Trophoblast cell (in vitro differentiated cells and primary cell): ENCODE measurements at regions not wholly inside any gene's neighbourhood (a gene's known extent, or its start where the extent isn't known, plus 50 kb on each side); places are given as distances from the start of the nearest gene placed in this dataset.

Experiments used
- DNase-seq, 2 donors: peaks; one replicate each; pipeline ENCODE4 v3.0.0-alpha.2; 2016
- H2AFZ ChIP-seq: 2 replicates; pipeline ENCODE4 v1.6.1; 2013; ENCODE audit warnings: low read length, moderate library complexity, mild to moderate bottlenecking; ENCODE audit not compliant: insufficient read depth, poor library complexity
- H2AK5ac ChIP-seq: 2 replicates; pipeline ENCODE4 v1.6.1; 2013; ENCODE audit warnings: mild to moderate bottlenecking, low read length
- H2BK120ac ChIP-seq: 2 replicates; pipeline ENCODE4 v1.6.1; 2013; ENCODE audit warnings: low read length, mild to moderate bottlenecking, moderate library complexity; ENCODE audit not compliant: insufficient read depth, poor library complexity
- H2BK12ac ChIP-seq: 2 replicates; pipeline ENCODE4 v1.6.1; 2013; ENCODE audit warnings: mild to moderate bottlenecking, low read length, moderate library complexity
- H2BK5ac ChIP-seq: 2 replicates; pipeline ENCODE4 v1.6.1; 2013; ENCODE audit warnings: low read length, low read depth, moderate library complexity, mild to moderate bottlenecking; ENCODE audit not compliant: poor library complexity
- H3K14ac ChIP-seq: 2 replicates; pipeline ENCODE4 v1.6.1; 2013; ENCODE audit warnings: mild to moderate bottlenecking, low read length
- H3K18ac ChIP-seq: 2 replicates; pipeline ENCODE4 v1.6.1; 2013; ENCODE audit warnings: mild to moderate bottlenecking, low read length
- H3K23ac ChIP-seq: 2 replicates; pipeline ENCODE4 v1.6.1; 2013; ENCODE audit warnings: low read length
- H3K27ac ChIP-seq: 2 replicates; pipeline ENCODE4 v1.5.1; 2013; ENCODE audit warnings: low read depth, mild to moderate bottlenecking, inconsistent platforms, low read length, moderate library complexity
- H3K27me3 ChIP-seq: 2 replicates; pipeline ENCODE4 v1.6.1; 2013; ENCODE audit warnings: inconsistent platforms, mild to moderate bottlenecking, low read length, moderate library complexity; ENCODE audit not compliant: insufficient read depth
- H3K36me3 ChIP-seq, 2 experiments: 1 replicate in 1 of 2; 2 replicates in 1 of 2; pipeline ENCODE4 v1.6.1; 2013; ENCODE audit warnings: low read length in 2 of 2, mild to moderate bottlenecking in 2 of 2, moderate library complexity in 1 of 2; ENCODE audit not compliant: insufficient read depth in 2 of 2, control insufficient read depth in 1 of 2
- H3K4ac ChIP-seq: 2 replicates; pipeline ENCODE4 v1.6.1; 2013; ENCODE audit warnings: low read depth, mild to moderate bottlenecking, low read length, moderate library complexity
- H3K4me1 ChIP-seq, 2 experiments: 1 replicate in 1 of 2; 2 replicates in 1 of 2; pipeline ENCODE4 v1.6.1; 2013; ENCODE audit warnings: low read length in 2 of 2, mild to moderate bottlenecking in 2 of 2, moderate library complexity in 1 of 2; ENCODE audit not compliant: insufficient read depth in 2 of 2, control insufficient read depth in 1 of 2
- H3K4me2 ChIP-seq: 2 replicates; pipeline ENCODE4 v1.6.1; 2013; ENCODE audit warnings: inconsistent platforms, mild to moderate bottlenecking, low read length, moderate library complexity
- H3K4me3 ChIP-seq: 2 replicates; pipeline ENCODE4 v1.5.1; 2013; ENCODE audit warnings: mild to moderate bottlenecking, low read depth, low read length, inconsistent platforms
- H3K79me1 ChIP-seq: one replicate; pipeline ENCODE4 v1.6.1; 2013; ENCODE audit warnings: low read length
- H3K79me2 ChIP-seq: 2 replicates; pipeline ENCODE4 v1.6.1; 2013; ENCODE audit warnings: low read length, mild to moderate bottlenecking; ENCODE audit not compliant: control insufficient read depth, insufficient read depth, poor library complexity
- H3K9ac ChIP-seq: 2 replicates; pipeline ENCODE4 v1.6.1; 2013; ENCODE audit warnings: mild to moderate bottlenecking, low read length
- H3K9me3 ChIP-seq: 2 replicates; pipeline ENCODE4 v1.6.1; 2013; ENCODE audit warnings: low read depth, mild to moderate bottlenecking, control low read depth, inconsistent platforms, low read length; ENCODE audit not compliant: insufficient read depth
- H4K12ac ChIP-seq: 2 replicates; pipeline ENCODE4 v1.6.1; 2013; ENCODE audit warnings: low read depth, mild to moderate bottlenecking, low read length, moderate library complexity
- H4K8ac ChIP-seq: 2 replicates; pipeline ENCODE4 v1.6.1; 2013; ENCODE audit warnings: low read depth, mild to moderate bottlenecking, low read length, moderate library complexity
- H4K91ac ChIP-seq: one replicate; pipeline ENCODE4 v1.6.1; 2013; ENCODE audit warnings: low read depth, mild to moderate bottlenecking, low read length, moderate library complexity
- WGBS: extraction: QIAGEN DNeasy Blood & Tissue Kit; methylation state at CpG from one replicate; pipeline ENCODE4 v1.1.7; 2013; ENCODE audit warnings: missing lambda C conversion rate; ENCODE audit not compliant: insufficient read length, insufficient coverage; ENCODE audit errors: extremely low coverage; 5-methylcytosine and 5-hydroxymethylcytosine counted together

- H2BK120ac ChIP-seq, result no peak overlapping the region
- H4K91ac ChIP-seq, result no peak overlapping the region
- no peak overlapping the region for H4K8ac ChIP-seq
- H2AK5ac ChIP-seq, result no peak overlapping the region
- no peaks in the 10 kb centered on the region for H3K4me1 ChIP-seq
- H3K4me2 ChIP-seq, result no peak overlapping the region
- no CpG with 5 or more reads among the region's 14 CpGs for WGBS
- H2BK12ac ChIP-seq, result no peak overlapping the region
- H3K9me3 ChIP-seq, result no peaks in the 10 kb centered on the region
- H3K9ac ChIP-seq, result no peak overlapping the region
- H2AFZ ChIP-seq, result no peak overlapping the region
- H3K4ac ChIP-seq, result no peak overlapping the region
- DNase-seq, result no peak
- no peak overlapping the region for H3K27ac ChIP-seq
- no peak overlapping the region for H4K12ac ChIP-seq
- no peak overlapping the region for H3K23ac ChIP-seq
- H2BK5ac ChIP-seq, result no peak overlapping the region
- H3K27me3 ChIP-seq, result no peaks in the 10 kb centered on the region
- no peaks in the 10 kb centered on the region for H3K79me1 ChIP-seq
- H3K36me3 ChIP-seq, result no peaks in the 10 kb centered on the region
- H3K4me3 ChIP-seq, result no peak overlapping the region
- no peaks in the 10 kb centered on the region for H3K79me2 ChIP-seq
- no peak overlapping the region for H3K18ac ChIP-seq
- H3K14ac ChIP-seq, result no peak overlapping the region
Measured at GRCh38 chr19:28889941-28890670, 322.8 kb downstream of the UQCRFS1 start.

DNA sequence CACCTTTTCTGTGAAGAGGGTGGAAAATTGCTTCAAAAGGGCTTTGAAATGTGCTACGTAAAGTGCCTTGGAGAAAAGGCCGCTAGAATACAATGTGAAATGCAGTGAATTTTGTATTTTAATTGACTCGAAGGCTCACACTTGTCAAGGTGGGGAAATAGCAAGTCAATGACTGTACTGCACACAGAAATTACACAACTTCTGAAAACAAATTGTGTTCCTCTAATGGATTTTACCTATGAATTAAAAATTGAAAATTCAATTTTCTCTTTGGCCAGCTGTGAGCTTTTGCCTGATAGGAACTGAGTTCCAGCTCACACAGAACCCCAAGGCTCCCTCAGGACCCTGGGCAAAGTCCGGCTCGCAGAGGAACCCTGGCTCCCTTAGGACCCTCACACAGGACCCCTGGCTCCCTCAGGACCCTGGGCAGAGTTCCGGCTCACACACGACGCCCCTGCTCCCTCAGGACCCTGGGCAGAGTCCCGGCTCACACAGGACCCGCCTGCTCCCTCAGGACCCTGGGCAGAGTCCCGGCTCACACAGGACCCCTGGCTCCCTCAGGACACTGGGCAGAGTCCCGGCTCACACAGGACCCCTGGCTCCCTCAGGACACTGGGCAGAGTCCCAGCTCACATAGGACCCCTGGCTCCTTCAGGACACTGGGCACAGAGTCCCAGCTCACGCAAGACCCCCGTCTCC is 324.9 kb downstream of the UQCRFS1 start:
- no peak overlapping the region for H4K91ac ChIP-seq
- no CpG with 5 or more reads among the region's 14 CpGs for WGBS
- no peak overlapping the region for H3K14ac ChIP-seq
- no peaks in the 10 kb centered on the region for H3K4me1 ChIP-seq
- DNase-seq, result no peak
- no peaks in the 10 kb centered on the region for H3K79me1 ChIP-seq
- no peaks in the 10 kb centered on the region for H3K9me3 ChIP-seq
- H3K23ac ChIP-seq, result no peak overlapping the region
- no peak overlapping the region for H2BK5ac ChIP-seq
- no peak overlapping the region for H3K27ac ChIP-seq
- H3K18ac ChIP-seq, result no peak overlapping the region
- H3K4me2 ChIP-seq, result no peak overlapping the region
- H4K8ac ChIP-seq, result no peak overlapping the region
- H3K36me3 ChIP-seq, result no peaks in the 10 kb centered on the region
- no peak overlapping the region for H3K4me3 ChIP-seq
- no peak overlapping the region for H3K4ac ChIP-seq
- H3K79me2 ChIP-seq, result no peaks in the 10 kb centered on the region
- H2BK120ac ChIP-seq, result no peak overlapping the region
- no peaks in the 10 kb centered on the region for H3K27me3 ChIP-seq
- no peak overlapping the region for H2BK12ac ChIP-seq
- H3K9ac ChIP-seq, result no peak overlapping the region
- no peak overlapping the region for H2AK5ac ChIP-seq
- H2AFZ ChIP-seq, result no peak overlapping the region
- no peak overlapping the region for H4K12ac ChIP-seq

- H3K27ac ChIP-seq, result no peak overlapping the region
- no peaks in the 10 kb centered on the region for H3K79me1 ChIP-seq
- H2AK5ac ChIP-seq, result no peak overlapping the region
- no peak overlapping the region for H4K8ac ChIP-seq
- no peaks in the 10 kb centered on the region for H3K27me3 ChIP-seq
- no peaks in the 10 kb centered on the region for H3K9me3 ChIP-seq
- DNase-seq, result no peak
- H2AFZ ChIP-seq, result no peak overlapping the region
- no peak overlapping the region for H3K9ac ChIP-seq
- H3K23ac ChIP-seq, result no peak overlapping the region
- no peak overlapping the region for H2BK12ac ChIP-seq
- no CpG with 5 or more reads among the region's 3 CpGs for WGBS
- no peaks in the 10 kb centered on the region for H3K4me1 ChIP-seq
- no peak overlapping the region for H2BK5ac ChIP-seq
- H4K12ac ChIP-seq, result no peak overlapping the region
- no peak overlapping the region for H3K18ac ChIP-seq
- no peak overlapping the region for H3K4me2 ChIP-seq
- no peaks in the 10 kb centered on the region for H3K36me3 ChIP-seq
- H2BK120ac ChIP-seq, result no peak overlapping the region
- H3K14ac ChIP-seq, result no peak overlapping the region
- H4K91ac ChIP-seq, result no peak overlapping the region
- no peak overlapping the region for H3K4ac ChIP-seq
- H3K79me2 ChIP-seq, result no peaks in the 10 kb centered on the region
- H3K4me3 ChIP-seq, result no peak overlapping the region
Measured at GRCh38 chr19:28886708-28887107, 326.2 kb downstream of the UQCRFS1 start.

- H3K9ac ChIP-seq, result no peak overlapping the region
- no peak overlapping the region for H2BK5ac ChIP-seq
- H3K23ac ChIP-seq, result no peak overlapping the region
- H3K4me3 ChIP-seq, result no peak overlapping the region
- no peaks in the 10 kb centered on the region for H3K79me1 ChIP-seq
- H4K91ac ChIP-seq, result no peak overlapping the region
- no peak overlapping the region for H2AFZ ChIP-seq
- no peaks in the 10 kb centered on the region for H3K9me3 ChIP-seq
- no peak overlapping the region for H3K14ac ChIP-seq
- H3K79me2 ChIP-seq, result no peaks in the 10 kb centered on the region
- no peak overlapping the region for H3K4ac ChIP-seq
- no peak overlapping the region for H4K8ac ChIP-seq
- no peak overlapping the region for H3K4me2 ChIP-seq
- H3K27me3 ChIP-seq, result no peaks in the 10 kb centered on the region
- no peaks in the 10 kb centered on the region for H3K36me3 ChIP-seq
- H3K18ac ChIP-seq, result no peak overlapping the region
- H2BK12ac ChIP-seq, result no peak overlapping the region
- no peak overlapping the region for H2BK120ac ChIP-seq
- no CpG with 5 or more reads among the region's 4 CpGs for WGBS
- H2AK5ac ChIP-seq, result no peak overlapping the region
- no peak for DNase-seq
- H3K4me1 ChIP-seq, result no peaks in the 10 kb centered on the region
- no peak overlapping the region for H4K12ac ChIP-seq
- H3K27ac ChIP-seq, result no peak overlapping the region
Measured at GRCh38 chr19:28885965-28886364, 327.0 kb downstream of the UQCRFS1 start.
